SK-N-SH treated with all-trans-retinoic acid at 6 μM for 48 hours (cell line): ENCODE measurements at regions not wholly inside any gene's neighbourhood (a gene's known extent, or its start where the extent isn't known, plus 50 kb on each side); places are given as distances from the start of the nearest gene placed in this dataset.

Experiments
- ATAC-seq: fragments of 200-7000 bp; cut with Tn5 transposase; 3 replicates; pipeline ENCODE4 v1.9.1; 2020; ENCODE audit warnings: mild to moderate bottlenecking, moderate library complexity
- ARNTL ChIP-seq: fragments of 450-650 bp; formaldehyde crosslinking; IDR thresholded peaks from 2 replicates; pipeline ENCODE4 v1.5.0; 2020; ENCODE audit warnings: low read depth, mild to moderate bottlenecking, moderate library complexity, borderline replicate concordance
- CREB5 ChIP-seq: fragments of 250-450 bp; sonication (Bioruptor Pico); IDR thresholded peaks from 2 replicates; pipeline ENCODE4 v1.5.1; 2020; ENCODE audit warnings: low read depth, mild to moderate bottlenecking, moderate library complexity
- CSDC2 ChIP-seq: fragments of 250-450 bp; sonication (Bioruptor Pico); IDR thresholded peaks from 2 replicates; pipeline ENCODE4 v1.5.0; 2020; ENCODE audit warnings: mild to moderate bottlenecking, moderate library complexity
- CSRNP3 ChIP-seq: fragments of 250-450 bp; sonication (Bioruptor Pico); IDR thresholded peaks from 2 replicates; pipeline ENCODE4 v1.5.1; 2021; ENCODE audit warnings: mild to moderate bottlenecking, moderate library complexity
- GLIS3 ChIP-seq: fragments of 250-450 bp; sonication (Bioruptor Pico); IDR thresholded peaks from 2 replicates; pipeline ENCODE4 v1.5.0; 2020; ENCODE audit warnings: mild to moderate bottlenecking, moderate library complexity
- ISL1 ChIP-seq: fragments of 250-450 bp; sonication (Bioruptor Pico); IDR thresholded peaks from 2 replicates; pipeline ENCODE4 v2.1.2; 2022; ENCODE audit warnings: mild to moderate bottlenecking, moderate library complexity
- OSR1 ChIP-seq: fragments of 250-450 bp; sonication (Bioruptor Pico); IDR thresholded peaks from 2 replicates; pipeline ENCODE4 v1.8.0; 2022; ENCODE audit warnings: moderate library complexity, mild to moderate bottlenecking, inconsistent platforms
- PATZ1 ChIP-seq: fragments of 250-450 bp; sonication (Bioruptor Pico); IDR thresholded peaks from 2 replicates; pipeline ENCODE4 v1.8.0; 2020; ENCODE audit warnings: mild to moderate bottlenecking, moderate library complexity, borderline replicate concordance
- POU6F1 ChIP-seq: fragments of 250-450 bp; sonication (Bioruptor Pico); IDR thresholded peaks from 2 replicates; pipeline ENCODE4 v1.8.0; 2021; ENCODE audit warnings: low read depth, mild to moderate bottlenecking, moderate library complexity, borderline replicate concordance
- PPARA ChIP-seq: fragments of 250-450 bp; sonication (Bioruptor Pico); IDR thresholded peaks from 2 replicates; pipeline ENCODE4 v1.5.0; 2020; ENCODE audit warnings: mild to moderate bottlenecking, borderline replicate concordance
- RARB ChIP-seq: fragments of 250-450 bp; sonication (Bioruptor Pico); IDR thresholded peaks from 2 replicates; pipeline ENCODE4 v1.8.0; 2021; ENCODE audit warnings: mild to moderate bottlenecking, moderate library complexity
- SNAI2 ChIP-seq: fragments of 250-450 bp; sonication (Bioruptor Pico); IDR thresholded peaks from 2 replicates; pipeline ENCODE4 v1.5.0; 2020; ENCODE audit warnings: mild to moderate bottlenecking, moderate library complexity
- TCF4 ChIP-seq: fragments of 250-450 bp; sonication (Bioruptor Pico); IDR thresholded peaks from 2 replicates; pipeline ENCODE4 v1.8.0; 2021; ENCODE audit warnings: mild to moderate bottlenecking, moderate library complexity, borderline replicate concordance
- TOX ChIP-seq: fragments of 250-450 bp; sonication (Bioruptor Pico); IDR thresholded peaks from 2 replicates; pipeline ENCODE4 v1.8.0; 2021; ENCODE audit warnings: mild to moderate bottlenecking, moderate library complexity, borderline replicate concordance
- ZC3H10 ChIP-seq: fragments of 250-450 bp; sonication (Bioruptor Pico); IDR thresholded peaks from 2 replicates; pipeline ENCODE4 v1.5.1; 2021; ENCODE audit warnings: mild to moderate bottlenecking, moderate library complexity
- ZFP3 ChIP-seq: fragments of 250-450 bp; sonication (Bioruptor Pico); IDR thresholded peaks from 2 replicates; pipeline ENCODE4 v1.5.0; 2020; ENCODE audit warnings: mild to moderate bottlenecking, moderate library complexity
- ZFP30 ChIP-seq: fragments of 450-650 bp; formaldehyde crosslinking; IDR thresholded peaks from 2 replicates; pipeline ENCODE4 v1.5.0; 2022; ENCODE audit warnings: mild to moderate bottlenecking, moderate library complexity
- ZNF565 ChIP-seq: fragments of 450-650 bp; formaldehyde crosslinking; conservative IDR thresholded peaks from 2 replicates; pipeline ENCODE4 v1.5.0; 2020; ENCODE audit warnings: low read depth, mild to moderate bottlenecking, moderate library complexity
- ZNF70 ChIP-seq: fragments of 450-650 bp; formaldehyde crosslinking; IDR thresholded peaks from 2 replicates; pipeline ENCODE4 v1.5.0; 2020; ENCODE audit warnings: mild to moderate bottlenecking, moderate library complexity
- ZNF8 ChIP-seq: fragments of 450-650 bp; formaldehyde crosslinking; IDR thresholded peaks from 2 replicates; pipeline ENCODE4 v1.5.0; 2020; ENCODE audit warnings: mild to moderate bottlenecking, moderate library complexity

- TF ChIP-seq ZNF8 (CRISPR knock-in tag) (no peak), PPARA (CRISPR knock-in tag) (no peak), POU6F1 (CRISPR knock-in tag) (no peak), ZNF70 (CRISPR knock-in tag) (no peak), ZNF565 (CRISPR knock-in tag) (no peak), ISL1 (CRISPR knock-in tag) (no peak), CSRNP3 (CRISPR knock-in tag) (no peak), GLIS3 (CRISPR knock-in tag) (no peak), SNAI2 (CRISPR knock-in tag) (no peak), ZFP3 (CRISPR knock-in tag) (no peak), TCF4 (CRISPR knock-in tag) (no peak), ARNTL (CRISPR knock-in tag) (no peak), OSR1 (CRISPR knock-in tag) (no peak), RARB (no peak), ZFP30 (CRISPR knock-in tag) (no peak), CSDC2 (no peak), TOX (CRISPR knock-in tag) (no peak)
- ATAC-seq, result no peak
Measured at GRCh38 chr1:5722635-5723164, 269.5 kb downstream of the NPHP4 start.

- no peak for ATAC-seq
- TF ChIP-seq CSRNP3 (CRISPR knock-in tag), result no peak
- TF ChIP-seq ZNF70 (CRISPR knock-in tag), result no peak
- TF ChIP-seq CREB5 (CRISPR knock-in tag), result no peak
- TF ChIP-seq PPARA (CRISPR knock-in tag), result no peak
- TF ChIP-seq POU6F1 (CRISPR knock-in tag), result no peak
- TF ChIP-seq PATZ1, result no peak
- no peak for TF ChIP-seq ZC3H10 (CRISPR knock-in tag)
- no peak for TF ChIP-seq SNAI2 (CRISPR knock-in tag)
- TF ChIP-seq ZFP3 (CRISPR knock-in tag), result no peak
- no peak for TF ChIP-seq OSR1 (CRISPR knock-in tag)
- TF ChIP-seq TCF4 (CRISPR knock-in tag), result no peak
- TF ChIP-seq ZFP30 (CRISPR knock-in tag), result no peak
Measured at GRCh38 chr1:5721634-5722215, 270.5 kb downstream of the NPHP4 start.

- ATAC-seq, result no peak
- TF ChIP-seq ZC3H10 (CRISPR knock-in tag), result no peak
- TF ChIP-seq OSR1 (CRISPR knock-in tag), result no peak
- no peak for TF ChIP-seq CSDC2
- no peak for TF ChIP-seq CSRNP3 (CRISPR knock-in tag)
- no peak for TF ChIP-seq ZFP3 (CRISPR knock-in tag)
- no peak for TF ChIP-seq POU6F1 (CRISPR knock-in tag)
- no peak for TF ChIP-seq TCF4 (CRISPR knock-in tag)
- no peak for TF ChIP-seq TOX (CRISPR knock-in tag)
- TF ChIP-seq RARB, result no peak
- no peak for TF ChIP-seq ZNF8 (CRISPR knock-in tag)
Measured at GRCh38 chr1:5720936-5721335, 271.3 kb downstream of the NPHP4 start.
